ENCODE measurements at regions not wholly inside any gene's neighbourhood (a gene's known extent, or its start where the extent isn't known, plus 50 kb on each side); places are given as distances from the start of the nearest gene placed in this dataset.

DNA sequence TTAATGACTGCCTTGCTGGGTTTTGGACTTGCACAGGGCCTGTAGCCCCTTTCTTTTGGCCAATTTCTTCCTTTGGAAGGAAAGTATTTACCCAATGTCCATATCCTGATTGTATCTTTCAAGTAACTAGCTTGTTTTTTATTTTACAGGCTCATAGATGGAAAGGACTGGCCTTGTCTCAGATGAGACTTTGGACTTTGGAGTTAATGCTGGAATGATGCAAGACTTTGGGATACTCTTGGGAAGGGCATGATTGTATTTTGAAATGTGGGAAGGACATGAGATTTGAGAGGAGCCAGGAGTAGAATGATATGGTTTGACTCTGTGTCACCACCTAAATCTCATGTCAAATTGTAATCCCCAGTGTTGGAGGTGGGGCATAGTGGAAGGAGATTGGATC, 140.1 kb downstream of the C1orf94 start:
- Histone ChIP-seq H3K36me3 (ENCODE audit: control insufficient read depth, insufficient read depth, low read length) (no peaks in the 10 kb centered on the region), H4K20me1 (ENCODE audit: control insufficient read depth, extremely low read depth, insufficient read depth, low read length) (no peaks in the 10 kb centered on the region), H2AFZ (ENCODE audit: low read length) (no peak overlapping the region), H3K27ac (ENCODE audit: insufficient read depth, low read length) (no peak overlapping the region), H3K9ac (ENCODE audit: insufficient read depth, low read length) (no peak overlapping the region), H3K9me3 (ENCODE audit: control insufficient read depth, insufficient read depth, low read depth, low read length) (no peaks in the 10 kb centered on the region), H3K27me3 (ENCODE audit: control insufficient read depth, insufficient read depth, low read length) (no peaks in the 10 kb centered on the region), H3K79me2 (ENCODE audit: control insufficient read depth, insufficient read depth, low read length) (no peaks in the 10 kb centered on the region), H3K4me3 (replicated peaks in 1 of 4; ENCODE audit: control extremely low read depth in 1 of 4, insufficient read depth in 1 of 4, low read depth in 3 of 4, low read length in 4 of 4) (no peak overlapping the region), H3K4me1 (ENCODE audit: control insufficient read depth, extremely low read depth, insufficient read depth, low read length) (peaks cover 3% of the 10 kb centered on the region), H3K4me2 (ENCODE audit: extremely low read depth, insufficient read depth, low read length) (no peak overlapping the region)
- TF ChIP-seq EZH2 (IDR thresholded peaks at IDR 0.05; ENCODE audit: low read length, missing control alignments), result no peak
- TF ChIP-seq, protein P1, sequence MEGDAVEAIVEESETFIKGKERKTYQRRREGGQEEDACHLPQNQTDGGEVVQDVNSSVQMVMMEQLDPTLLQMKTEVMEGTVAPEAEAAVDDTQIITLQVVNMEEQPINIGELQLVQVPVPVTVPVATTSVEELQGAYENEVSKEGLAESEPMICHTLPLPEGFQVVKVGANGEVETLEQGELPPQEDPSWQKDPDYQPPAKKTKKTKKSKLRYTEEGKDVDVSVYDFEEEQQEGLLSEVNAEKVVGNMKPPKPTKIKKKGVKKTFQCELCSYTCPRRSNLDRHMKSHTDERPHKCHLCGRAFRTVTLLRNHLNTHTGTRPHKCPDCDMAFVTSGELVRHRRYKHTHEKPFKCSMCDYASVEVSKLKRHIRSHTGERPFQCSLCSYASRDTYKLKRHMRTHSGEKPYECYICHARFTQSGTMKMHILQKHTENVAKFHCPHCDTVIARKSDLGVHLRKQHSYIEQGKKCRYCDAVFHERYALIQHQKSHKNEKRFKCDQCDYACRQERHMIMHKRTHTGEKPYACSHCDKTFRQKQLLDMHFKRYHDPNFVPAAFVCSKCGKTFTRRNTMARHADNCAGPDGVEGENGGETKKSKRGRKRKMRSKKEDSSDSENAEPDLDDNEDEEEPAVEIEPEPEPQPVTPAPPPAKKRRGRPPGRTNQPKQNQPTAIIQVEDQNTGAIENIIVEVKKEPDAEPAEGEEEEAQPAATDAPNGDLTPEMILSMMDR (conservative IDR thresholded peaks at IDR 0.05 in 1 of 2, IDR thresholded peaks at IDR 0.05 in 1 of 2; ENCODE audit: low read depth in 1 of 2, low read length in 2 of 2), result no peak
- no peak for DNase-seq (ENCODE audit: low read depth in 2 of 2)

DNA sequence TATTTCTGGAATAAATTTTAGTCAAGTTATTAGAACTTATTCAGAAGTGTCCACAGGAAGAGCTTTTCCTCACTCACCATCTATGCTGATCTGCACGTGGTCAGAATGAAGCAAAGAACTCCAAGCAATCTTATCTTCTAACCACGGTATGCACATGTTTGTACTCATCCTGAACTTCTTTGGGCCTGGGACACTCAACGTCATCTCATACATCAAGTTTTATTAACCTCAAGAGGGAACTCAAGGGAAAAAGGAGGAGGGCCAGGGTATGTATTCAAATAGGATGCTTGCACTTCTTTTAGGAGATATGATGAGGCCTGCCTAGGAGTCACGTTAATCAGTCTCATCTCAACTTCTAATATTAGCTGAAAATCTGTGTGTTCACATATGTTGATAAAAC, 142.5 kb downstream of the C1orf94 start:
- Histone ChIP-seq H3K36me3 (ENCODE audit: control insufficient read depth, insufficient read depth, low read length) (no peaks in the 10 kb centered on the region), H3K27me3 (ENCODE audit: control insufficient read depth, insufficient read depth, low read length) (no peaks in the 10 kb centered on the region), H3K79me2 (ENCODE audit: control insufficient read depth, insufficient read depth, low read length) (no peaks in the 10 kb centered on the region), H2AFZ (ENCODE audit: low read length) (no peak overlapping the region), H3K4me2 (ENCODE audit: extremely low read depth, insufficient read depth, low read length) (no peak overlapping the region), H3K27ac (ENCODE audit: insufficient read depth, low read length) (no peak overlapping the region), H3K4me1 (ENCODE audit: control insufficient read depth, extremely low read depth, insufficient read depth, low read length) (peaks cover 3% of the 10 kb centered on the region), H4K20me1 (ENCODE audit: control insufficient read depth, extremely low read depth, insufficient read depth, low read length) (no peaks in the 10 kb centered on the region), H3K9me3 (ENCODE audit: control insufficient read depth, insufficient read depth, low read depth, low read length) (no peaks in the 10 kb centered on the region), H3K4me3 (replicated peaks in 1 of 4; ENCODE audit: control extremely low read depth in 1 of 4, insufficient read depth in 1 of 4, low read depth in 3 of 4, low read length in 4 of 4) (no peak overlapping the region), H3K9ac (ENCODE audit: insufficient read depth, low read length) (no peak overlapping the region)
- TF ChIP-seq EZH2 (IDR thresholded peaks at IDR 0.05; ENCODE audit: low read length, missing control alignments), result no peak
- TF ChIP-seq, protein P1 (conservative IDR thresholded peaks at IDR 0.05 in 1 of 2, IDR thresholded peaks at IDR 0.05 in 1 of 2; ENCODE audit: low read depth in 1 of 2, low read length in 2 of 2), result no peak
- peak in 1 of 2 donors; percentile 33 for DNase-seq (ENCODE audit: low read depth in 2 of 2)

- Histone ChIP-seq H3K79me2 (ENCODE audit: control insufficient read depth, insufficient read depth, low read length) (no peaks in the 10 kb centered on the region), H3K27me3 (ENCODE audit: control insufficient read depth, insufficient read depth, low read length) (no peaks in the 10 kb centered on the region), H3K27ac (ENCODE audit: insufficient read depth, low read length) (no peak overlapping the region), H3K9ac (ENCODE audit: insufficient read depth, low read length) (no peak overlapping the region), H2AFZ (ENCODE audit: low read length) (no peak overlapping the region), H3K4me1 (ENCODE audit: control insufficient read depth, extremely low read depth, insufficient read depth, low read length) (peaks cover 3% of the 10 kb centered on the region), H4K20me1 (ENCODE audit: control insufficient read depth, extremely low read depth, insufficient read depth, low read length) (no peaks in the 10 kb centered on the region), H3K4me2 (ENCODE audit: extremely low read depth, insufficient read depth, low read length) (no peak overlapping the region), H3K4me3 (replicated peaks in 1 of 4; ENCODE audit: control extremely low read depth in 1 of 4, insufficient read depth in 1 of 4, low read depth in 3 of 4, low read length in 4 of 4) (no peak overlapping the region), H3K36me3 (ENCODE audit: control insufficient read depth, insufficient read depth, low read length) (no peaks in the 10 kb centered on the region), H3K9me3 (ENCODE audit: control insufficient read depth, insufficient read depth, low read depth, low read length) (no peaks in the 10 kb centered on the region)
- peak in 1 of 2 donors; percentile 56 for DNase-seq (ENCODE audit: low read depth in 2 of 2)
- TF ChIP-seq EZH2 (IDR thresholded peaks at IDR 0.05; ENCODE audit: low read length, missing control alignments), result no peak
- TF ChIP-seq, protein P1 (conservative IDR thresholded peaks at IDR 0.05 in 1 of 2, IDR thresholded peaks at IDR 0.05 in 1 of 2; ENCODE audit: low read depth in 1 of 2, low read length in 2 of 2), result no peak
Measured at GRCh38 chr1:34320053-34320669, 143.5 kb downstream of the C1orf94 start.
